GM12864 (cell line): ENCODE measurements at regions not wholly inside any gene's neighbourhood (a gene's known extent, or its start where the extent isn't known, plus 50 kb on each side); places are given as distances from the start of the nearest gene placed in this dataset.

ENCODE experiments used
- DNase-seq: peaks from one replicate; pipeline ENCODE4 v3.0.0-alpha.2; 2011; ENCODE audit warnings: low read depth
- H3K4me3 ChIP-seq: 2 replicates; pipeline ENCODE4 v1.5.1; 2011; ENCODE audit warnings: mild to moderate bottlenecking, low read depth, low read length, control low read depth
- CTCF ChIP-seq: IDR thresholded peaks from 2 replicates; pipeline ENCODE4 v1.5.1; 2011; ENCODE audit warnings: low read depth, mild to moderate bottlenecking, moderate library complexity, low read length, control low read depth, inconsistent platforms; ENCODE audit errors: missing control alignments

GRCh38 chr10:62471711-62472110 is 97.5 kb downstream of the ZNF365 start:
- DNase-seq = no peak
- no peak for TF ChIP-seq CTCF
- H3K4me3 ChIP-seq = no peak overlapping the region

GRCh38 chr10:62473241-62473640 is 99.1 kb downstream of the ZNF365 start:
- no peak overlapping the region for H3K4me3 ChIP-seq
- TF ChIP-seq CTCF = no peak
- no peak for DNase-seq

GRCh38 chr10:62475551-62475950 is 101.4 kb downstream of the ZNF365 start:
- H3K4me3 ChIP-seq = no peak overlapping the region
- TF ChIP-seq CTCF = no peak
- DNase-seq = no peak

- TF ChIP-seq CTCF = no peak
- no peak overlapping the region for H3K4me3 ChIP-seq
- DNase-seq = no peak
These were observed 105.4 kb downstream of the ZNF365 start for GRCh38 chr10:62479523-62479922.

- no peak for DNase-seq
- H3K4me3 ChIP-seq = no peak overlapping the region
- TF ChIP-seq CTCF = no peak
These were observed 106.0 kb downstream of the ZNF365 start for GRCh38 chr10:62480196-62480595.

GRCh38 chr10:62482581-62482980 is 108.4 kb downstream of the ZNF365 start:
- no peak overlapping the region for H3K4me3 ChIP-seq
- TF ChIP-seq CTCF = no peak
- no peak for DNase-seq

GRCh38 chr10:62491597-62491996 is 117.4 kb downstream of the ZNF365 start:
- H3K4me3 ChIP-seq = no peak overlapping the region
- no peak for DNase-seq
- no peak for TF ChIP-seq CTCF
